Smooth muscle cell (in vitro differentiated cells): ENCODE measurements at regions not wholly inside any gene's neighbourhood (a gene's known extent, or its start where the extent isn't known, plus 50 kb on each side); places are given as distances from the start of the nearest gene placed in this dataset.

ENCODE experiments used
- DNase-seq: peaks from one replicate; lab custom pipeline; 2025; ENCODE audit not compliant: unreplicated experiment; lab: John Stamatoyannopoulos, UW
- H2AFZ ChIP-seq: fragments of 200-600 bp; sonication (generic); 2 replicates; pipeline ENCODE4 v1.6.0; 2016; ENCODE audit warnings: antibody characterized with exemption, low read depth, mild to moderate bottlenecking
- H3F3A ChIP-seq: fragments of 200-600 bp; sonication (generic); 2 replicates; pipeline ENCODE4 v1.6.0; 2017; ENCODE audit warnings: antibody characterized with exemption, low read depth
- H3K27ac ChIP-seq: fragments of 200-600 bp; sonication (generic); 2 replicates; pipeline ENCODE4 v1.5.1; 2016; ENCODE audit warnings: low read depth, mild to moderate bottlenecking
- H3K27me3 ChIP-seq: fragments of 200-600 bp; sonication (generic); 2 replicates; pipeline ENCODE4 v1.6.1; 2016; ENCODE audit warnings: low read depth, mild to moderate bottlenecking
- H3K36me3 ChIP-seq: fragments of 200-600 bp; sonication (generic); 2 replicates; pipeline ENCODE4 v1.5.1; 2016; ENCODE audit warnings: low read depth
- H3K4me1 ChIP-seq: fragments of 200-600 bp; sonication (generic); 2 replicates; pipeline ENCODE4 v1.5.1; 2016; ENCODE audit warnings: low read depth
- H3K4me2 ChIP-seq: fragments of 200-600 bp; sonication (generic); 2 replicates; pipeline ENCODE4 v1.6.0; 2016; ENCODE audit warnings: mild to moderate bottlenecking
- H3K4me3 ChIP-seq: fragments of 200-600 bp; sonication (generic); 2 replicates; pipeline ENCODE4 v1.5.1; 2016; ENCODE audit warnings: mild to moderate bottlenecking
- H3K79me2 ChIP-seq: fragments of 200-600 bp; sonication (generic); 2 replicates; pipeline ENCODE4 v1.6.0; 2016; ENCODE audit warnings: low read depth, mild to moderate bottlenecking
- H3K9ac ChIP-seq: fragments of 200-600 bp; sonication (generic); 2 replicates; pipeline ENCODE4 v1.6.0; 2016; ENCODE audit warnings: low read depth
- H3K9me3 ChIP-seq: fragments of 200-600 bp; sonication (generic); replicated peaks from 2 replicates; pipeline ENCODE4 v1.5.1; 2016; ENCODE audit warnings: low read depth
- H4K20me1 ChIP-seq: fragments of 200-600 bp; sonication (generic); 2 replicates; pipeline ENCODE4 v1.6.0; 2016; ENCODE audit warnings: low read depth
- WGBS: methylation state at CpG from one replicate; pipeline ENCODE4 v1.1.7; 2016; ENCODE audit warnings: low lambda C conversion rate; 5-methylcytosine and 5-hydroxymethylcytosine counted together
- TF ChIP-seq, protein P1 (sequence below): fragments of 200-600 bp; sonication (generic); IDR thresholded peaks from 2 replicates; pipeline ENCODE4 v1.5.1; 2017; ENCODE audit warnings: borderline replicate concordance, mild to moderate bottlenecking, antibody characterized with exemption; ENCODE audit not compliant: insufficient read depth, poor library complexity, severe bottlenecking

DNA sequence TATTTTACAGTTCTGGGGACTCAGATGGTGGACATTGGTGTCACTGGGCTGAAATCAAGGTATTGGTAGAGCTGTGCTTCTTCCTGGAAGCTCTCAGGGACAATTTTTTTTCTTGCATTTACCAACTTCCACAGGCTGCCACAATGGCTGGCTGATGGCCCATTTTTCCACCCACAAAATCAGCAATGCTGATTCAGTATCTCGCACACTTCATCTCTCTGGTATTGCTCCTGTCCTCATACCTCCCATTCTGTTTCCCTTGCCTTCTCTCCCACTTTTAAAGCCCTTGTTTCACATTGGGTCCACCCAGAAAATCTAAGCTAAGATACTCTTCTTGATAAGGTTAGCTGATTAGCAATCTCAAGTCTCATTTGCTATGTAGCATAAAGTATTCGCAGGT lies 530.9 kb upstream of the POM121L12 start:
- Histone ChIP-seq H3K9me3 (no peaks in the 10 kb centered on the region), H3K36me3 (no peaks in the 10 kb centered on the region), H4K20me1 (no peaks in the 10 kb centered on the region), H3F3A (peaks cover 7% of the 10 kb centered on the region), H3K4me1 (no peaks in the 10 kb centered on the region), H2AFZ (no peak overlapping the region), H3K4me2 (no peak overlapping the region), H3K79me2 (no peaks in the 10 kb centered on the region), H3K27me3 (no peaks in the 10 kb centered on the region), H3K4me3 (no peak overlapping the region), H3K9ac (no peak overlapping the region), H3K27ac (no peak overlapping the region)
- TF ChIP-seq, protein P1, sequence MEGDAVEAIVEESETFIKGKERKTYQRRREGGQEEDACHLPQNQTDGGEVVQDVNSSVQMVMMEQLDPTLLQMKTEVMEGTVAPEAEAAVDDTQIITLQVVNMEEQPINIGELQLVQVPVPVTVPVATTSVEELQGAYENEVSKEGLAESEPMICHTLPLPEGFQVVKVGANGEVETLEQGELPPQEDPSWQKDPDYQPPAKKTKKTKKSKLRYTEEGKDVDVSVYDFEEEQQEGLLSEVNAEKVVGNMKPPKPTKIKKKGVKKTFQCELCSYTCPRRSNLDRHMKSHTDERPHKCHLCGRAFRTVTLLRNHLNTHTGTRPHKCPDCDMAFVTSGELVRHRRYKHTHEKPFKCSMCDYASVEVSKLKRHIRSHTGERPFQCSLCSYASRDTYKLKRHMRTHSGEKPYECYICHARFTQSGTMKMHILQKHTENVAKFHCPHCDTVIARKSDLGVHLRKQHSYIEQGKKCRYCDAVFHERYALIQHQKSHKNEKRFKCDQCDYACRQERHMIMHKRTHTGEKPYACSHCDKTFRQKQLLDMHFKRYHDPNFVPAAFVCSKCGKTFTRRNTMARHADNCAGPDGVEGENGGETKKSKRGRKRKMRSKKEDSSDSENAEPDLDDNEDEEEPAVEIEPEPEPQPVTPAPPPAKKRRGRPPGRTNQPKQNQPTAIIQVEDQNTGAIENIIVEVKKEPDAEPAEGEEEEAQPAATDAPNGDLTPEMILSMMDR: no peak
- 75% methylated on average over 2 of the region's 2 CpGs for WGBS
- DNase-seq: no peak

DNA sequence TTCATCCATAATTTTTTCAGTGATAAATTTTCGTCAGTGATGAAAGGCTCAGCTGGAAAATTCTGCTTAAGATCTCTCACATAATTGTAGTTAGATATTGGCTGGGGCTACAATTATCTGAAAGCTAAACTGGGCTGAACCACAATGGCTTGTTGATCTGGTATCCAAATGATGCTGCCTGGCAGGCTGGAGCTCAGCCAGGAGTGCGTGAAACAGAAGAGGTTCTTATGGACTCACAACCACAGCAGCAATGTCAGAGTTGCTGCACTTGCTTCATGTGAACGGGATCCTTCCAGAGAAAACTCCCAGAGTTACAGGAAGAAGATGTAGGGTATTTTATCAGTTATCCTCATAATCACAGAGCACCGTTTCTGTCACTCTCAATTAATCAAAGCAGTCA lies 533.2 kb upstream of the POM121L12 start:
- no peaks in the 10 kb centered on the region for H3K9me3 ChIP-seq
- H3K27ac ChIP-seq: no peak overlapping the region
- no peaks in the 10 kb centered on the region for H3K27me3 ChIP-seq
- no peaks in the 10 kb centered on the region for H3K79me2 ChIP-seq
- H3F3A ChIP-seq: peaks cover 16% of the 10 kb centered on the region
- no peak overlapping the region for H3K4me3 ChIP-seq
- no peak overlapping the region for H2AFZ ChIP-seq
- H3K4me2 ChIP-seq: no peak overlapping the region
- H3K36me3 ChIP-seq: no peaks in the 10 kb centered on the region
- 87% methylated on average over 4 of the region's 4 CpGs for WGBS
- H3K4me1 ChIP-seq: peaks cover 4% of the 10 kb centered on the region
- no peak for DNase-seq
- no peak overlapping the region for H3K9ac ChIP-seq
- TF ChIP-seq, protein P1: no peak
- H4K20me1 ChIP-seq: no peaks in the 10 kb centered on the region

DNA sequence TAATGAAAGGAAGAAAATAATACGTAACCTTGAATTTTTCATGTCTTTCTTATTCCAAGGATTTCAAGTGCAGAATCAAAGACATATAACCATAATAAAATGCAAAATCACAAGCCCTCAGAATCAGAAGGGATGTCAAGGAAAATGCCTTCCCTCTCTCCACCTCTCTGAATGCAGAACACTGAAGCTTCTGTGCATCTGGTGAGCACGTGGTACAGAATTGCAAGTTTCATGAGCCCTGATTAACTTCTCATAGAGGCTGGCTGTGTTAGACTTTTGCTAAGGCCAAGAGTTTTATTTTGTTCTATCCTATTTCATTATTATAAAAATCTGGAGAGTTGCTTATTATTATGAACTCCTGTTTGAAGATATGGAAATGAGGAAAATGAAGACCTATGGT lies 533.7 kb upstream of the POM121L12 start:
- Histone ChIP-seq H3K4me3 (no peak overlapping the region), H3K4me2 (peak overlapping the region; percentile 86), H4K20me1 (no peaks in the 10 kb centered on the region), H3K79me2 (no peaks in the 10 kb centered on the region), H2AFZ (no peak overlapping the region), H3K36me3 (no peaks in the 10 kb centered on the region), H3K27ac (peak overlapping the region; percentile 83), H3K4me1 (peaks cover 4% of the 10 kb centered on the region), H3F3A (peaks cover 16% of the 10 kb centered on the region), H3K9me3 (no peaks in the 10 kb centered on the region), H3K9ac (no peak overlapping the region), H3K27me3 (no peaks in the 10 kb centered on the region)
- WGBS: 56% methylated on average over 2 of the region's 2 CpGs
- TF ChIP-seq, protein P1: no peak
- DNase-seq: no peak

DNA sequence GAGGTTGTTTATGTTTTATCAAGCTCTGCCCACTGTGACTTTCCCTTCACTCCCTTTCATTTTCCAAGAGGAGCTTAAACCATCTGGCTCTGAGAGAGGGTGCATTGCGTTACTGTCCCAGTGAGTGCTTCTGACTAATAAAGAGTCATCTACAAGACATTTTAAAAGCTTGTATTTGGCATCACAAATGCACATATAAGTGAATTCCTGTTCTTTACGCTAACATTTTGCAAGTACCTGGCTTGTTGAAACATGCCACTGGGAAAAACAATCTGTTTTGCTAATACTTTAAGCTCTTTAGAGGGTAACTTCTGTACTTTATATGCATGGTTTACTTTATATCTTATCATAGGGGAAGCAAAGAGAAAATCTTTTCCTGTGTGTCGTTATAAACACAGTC lies 534.6 kb upstream of the POM121L12 start:
- no peaks in the 10 kb centered on the region for H3K36me3 ChIP-seq
- no peaks in the 10 kb centered on the region for H3K9me3 ChIP-seq
- H2AFZ ChIP-seq: peak overlapping the region; percentile 35
- TF ChIP-seq, protein P1: no peak
- no peaks in the 10 kb centered on the region for H3K27me3 ChIP-seq
- H3K9ac ChIP-seq: peak overlapping the region; percentile 25
- H3K79me2 ChIP-seq: no peaks in the 10 kb centered on the region
- H3K4me2 ChIP-seq: peak overlapping the region; percentile 86
- peaks cover 16% of the 10 kb centered on the region for H3F3A ChIP-seq
- H3K4me3 ChIP-seq: peak overlapping the region; percentile 28
- H3K27ac ChIP-seq: peak overlapping the region; percentile 83
- H3K4me1 ChIP-seq: peaks cover 4% of the 10 kb centered on the region
- WGBS: 1% methylated on average over 3 of the region's 3 CpGs
- DNase-seq: no peak
- H4K20me1 ChIP-seq: no peaks in the 10 kb centered on the region
